Fibroblast of lung (primary cell): ENCODE measurements at regions not wholly inside any gene's neighbourhood (a gene's known extent, or its start where the extent isn't known, plus 50 kb on each side); places are given as distances from the start of the nearest gene placed in this dataset.

Experiments used
- DNase-seq, 2 donors: peaks; one replicate each; pipeline versions ENCODE4 v3.0.0 to v3.0.0-alpha.2; 2010; ENCODE audit warnings: low read depth in 2 of 2
- H2AFZ ChIP-seq: 2 replicates; pipeline ENCODE4 v1.5.1; 2012; ENCODE audit warnings: low read length, control low read depth, inconsistent platforms
- H3K27ac ChIP-seq: 2 replicates; pipeline ENCODE4 v1.5.1; 2011; ENCODE audit warnings: low read length, control low read depth; ENCODE audit not compliant: insufficient read depth
- H3K27me3 ChIP-seq: 2 replicates; pipeline ENCODE4 v1.5.1; 2011; ENCODE audit warnings: mild to moderate bottlenecking, low read length; ENCODE audit not compliant: control insufficient read depth, insufficient read depth
- H3K36me3 ChIP-seq: 2 replicates; pipeline ENCODE4 v1.5.1; 2011; ENCODE audit warnings: low read length; ENCODE audit not compliant: control insufficient read depth, insufficient read depth
- H3K4me1 ChIP-seq: 2 replicates; pipeline ENCODE4 v1.5.1; 2011; ENCODE audit warnings: low read length; ENCODE audit not compliant: control insufficient read depth, insufficient read depth; ENCODE audit errors: extremely low read depth
- H3K4me2 ChIP-seq: 2 replicates; pipeline ENCODE4 v1.5.1; 2011; ENCODE audit warnings: low read length, control low read depth; ENCODE audit not compliant: insufficient read depth; ENCODE audit errors: extremely low read depth
- H3K4me3 ChIP-seq, 4 experiments: fragments of 200-600 bp in 1 of 4; sonication (generic) in 1 of 4; replicated peaks in 1 of 4; 2 replicates each; pipeline ENCODE4 v1.5.1; 2011 to 2016; ENCODE audit warnings: low read length in 4 of 4, low read depth in 3 of 4, mild to moderate bottlenecking in 3 of 4, control low read depth in 2 of 4, inconsistent platforms in 1 of 4, mixed read lengths in 1 of 4; ENCODE audit not compliant: insufficient read depth in 1 of 4; ENCODE audit errors: control extremely low read depth in 1 of 4
- H3K79me2 ChIP-seq: 2 replicates; pipeline ENCODE4 v1.5.1; 2012; ENCODE audit warnings: mild to moderate bottlenecking, low read length, inconsistent platforms; ENCODE audit not compliant: control insufficient read depth, insufficient read depth
- H3K9ac ChIP-seq: 2 replicates; pipeline ENCODE4 v1.5.1; 2011; ENCODE audit warnings: mild to moderate bottlenecking, low read length, control low read depth; ENCODE audit not compliant: insufficient read depth
- H3K9me3 ChIP-seq: 2 replicates; pipeline ENCODE4 v1.5.1; 2012; ENCODE audit warnings: low read depth, low read length; ENCODE audit not compliant: control insufficient read depth, insufficient read depth
- H4K20me1 ChIP-seq: 2 replicates; pipeline ENCODE4 v1.5.1; 2011; ENCODE audit warnings: low read length; ENCODE audit not compliant: control insufficient read depth, insufficient read depth; ENCODE audit errors: extremely low read depth
- EZH2 ChIP-seq: IDR thresholded peaks from 2 replicates; pipeline ENCODE4 v1.5.1; 2012; ENCODE audit warnings: low read length, control low read depth, mild to moderate bottlenecking; ENCODE audit errors: missing control alignments
- TF ChIP-seq, protein P1 (sequence below), 2 donors: IDR thresholded peaks in 1 of 2; conservative IDR thresholded peaks in 1 of 2; 1 replicate in 1 of 2; 2 replicates in 1 of 2; pipeline ENCODE4 v1.5.1; 2011 to 2012; ENCODE audit warnings: low read length in 2 of 2, control low read depth in 1 of 2, inconsistent platforms in 1 of 2, low read depth in 1 of 2, mild to moderate bottlenecking in 1 of 2

DNA sequence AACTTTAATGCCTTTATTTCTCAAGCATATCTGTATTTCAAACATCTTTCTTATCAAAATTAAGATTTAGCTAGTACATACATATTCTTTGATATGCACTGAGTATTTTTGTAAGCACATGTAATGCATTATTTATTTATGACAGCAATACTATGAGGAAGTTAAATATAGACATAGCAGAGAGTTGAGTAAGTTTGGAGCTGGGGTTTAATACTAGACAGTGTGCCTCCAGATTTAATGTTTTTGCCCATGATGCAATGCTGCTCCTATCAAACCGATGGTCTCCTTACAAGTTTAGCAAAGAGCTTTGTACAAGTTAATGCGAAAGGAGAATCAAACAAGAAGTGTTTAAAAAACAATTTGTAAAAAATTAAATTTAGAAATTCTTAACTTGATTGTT is 826.6 kb upstream of the MGAT4C start:
- peak in 1 of 2 donors; percentile 24 for DNase-seq
- Histone ChIP-seq H3K9me3 (no peaks in the 10 kb centered on the region), H3K9ac (no peak overlapping the region), H3K4me1 (no peaks in the 10 kb centered on the region), H3K27me3 (no peaks in the 10 kb centered on the region), H3K79me2 (no peaks in the 10 kb centered on the region), H3K36me3 (no peaks in the 10 kb centered on the region), H4K20me1 (no peaks in the 10 kb centered on the region), H2AFZ (no peak overlapping the region), H3K27ac (no peak overlapping the region), H3K4me3 (no peak overlapping the region), H3K4me2 (no peak overlapping the region)
- TF ChIP-seq, protein P1, sequence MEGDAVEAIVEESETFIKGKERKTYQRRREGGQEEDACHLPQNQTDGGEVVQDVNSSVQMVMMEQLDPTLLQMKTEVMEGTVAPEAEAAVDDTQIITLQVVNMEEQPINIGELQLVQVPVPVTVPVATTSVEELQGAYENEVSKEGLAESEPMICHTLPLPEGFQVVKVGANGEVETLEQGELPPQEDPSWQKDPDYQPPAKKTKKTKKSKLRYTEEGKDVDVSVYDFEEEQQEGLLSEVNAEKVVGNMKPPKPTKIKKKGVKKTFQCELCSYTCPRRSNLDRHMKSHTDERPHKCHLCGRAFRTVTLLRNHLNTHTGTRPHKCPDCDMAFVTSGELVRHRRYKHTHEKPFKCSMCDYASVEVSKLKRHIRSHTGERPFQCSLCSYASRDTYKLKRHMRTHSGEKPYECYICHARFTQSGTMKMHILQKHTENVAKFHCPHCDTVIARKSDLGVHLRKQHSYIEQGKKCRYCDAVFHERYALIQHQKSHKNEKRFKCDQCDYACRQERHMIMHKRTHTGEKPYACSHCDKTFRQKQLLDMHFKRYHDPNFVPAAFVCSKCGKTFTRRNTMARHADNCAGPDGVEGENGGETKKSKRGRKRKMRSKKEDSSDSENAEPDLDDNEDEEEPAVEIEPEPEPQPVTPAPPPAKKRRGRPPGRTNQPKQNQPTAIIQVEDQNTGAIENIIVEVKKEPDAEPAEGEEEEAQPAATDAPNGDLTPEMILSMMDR (conservative IDR thresholded peaks at IDR 0.05 in 1 of 2, IDR thresholded peaks at IDR 0.05 in 1 of 2; ENCODE audit: low read depth in 1 of 2, low read length in 2 of 2) = no peak
- TF ChIP-seq EZH2 = no peak

DNA sequence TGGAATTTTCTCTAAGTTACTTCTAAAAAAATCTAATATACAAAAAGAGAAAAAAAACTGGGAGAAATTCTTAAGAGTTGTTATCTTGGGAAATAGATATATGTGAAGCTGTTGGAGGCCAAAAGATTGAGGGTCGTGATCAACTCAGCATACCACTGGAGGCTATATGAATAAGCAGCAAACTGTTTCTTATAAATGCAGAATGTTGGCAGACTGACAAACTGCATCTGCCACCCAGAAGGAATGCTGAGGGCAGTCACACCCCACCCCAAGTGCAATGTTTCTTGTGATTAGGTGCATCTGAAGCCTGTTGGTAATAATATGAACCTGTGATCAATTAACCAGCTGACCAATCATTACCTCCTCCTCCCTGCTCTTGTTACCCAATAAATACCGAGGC is 818.6 kb upstream of the MGAT4C start:
- Histone ChIP-seq H3K9me3 (no peaks in the 10 kb centered on the region), H3K27me3 (no peaks in the 10 kb centered on the region), H3K4me3 (no peak overlapping the region), H3K36me3 (no peaks in the 10 kb centered on the region), H2AFZ (no peak overlapping the region), H3K27ac (no peak overlapping the region), H3K4me1 (no peaks in the 10 kb centered on the region), H3K79me2 (no peaks in the 10 kb centered on the region), H4K20me1 (no peaks in the 10 kb centered on the region), H3K4me2 (no peak overlapping the region), H3K9ac (no peak overlapping the region)
- no peak for TF ChIP-seq EZH2
- TF ChIP-seq, protein P1 (conservative IDR thresholded peaks at IDR 0.05 in 1 of 2, IDR thresholded peaks at IDR 0.05 in 1 of 2; ENCODE audit: low read depth in 1 of 2, low read length in 2 of 2) = no peak
- DNase-seq = no peak

DNA sequence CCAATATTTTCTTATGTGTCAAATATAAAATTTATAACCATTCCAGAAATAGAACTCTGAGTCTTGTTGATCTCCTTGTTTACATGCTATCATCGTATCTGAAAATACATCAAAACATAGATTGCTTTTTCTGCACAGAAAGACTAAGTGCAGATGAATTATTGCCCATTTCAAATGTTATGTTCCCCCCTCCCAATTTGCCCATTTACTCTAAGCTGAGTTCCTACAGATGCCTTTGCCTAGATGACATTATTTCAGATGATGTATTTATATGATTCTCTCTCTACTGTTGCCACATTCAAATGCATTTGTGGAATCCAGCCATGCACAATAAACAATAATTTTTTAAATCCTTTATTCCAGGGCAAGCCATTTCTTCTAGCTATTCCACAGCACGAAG is 810.1 kb upstream of the MGAT4C start:
- no peaks in the 10 kb centered on the region for H3K79me2 ChIP-seq
- H3K27ac ChIP-seq = no peak overlapping the region
- peak in 1 of 2 donors; percentile 32 for DNase-seq
- H2AFZ ChIP-seq = no peak overlapping the region
- no peak overlapping the region for H3K4me2 ChIP-seq
- no peaks in the 10 kb centered on the region for H3K36me3 ChIP-seq
- TF ChIP-seq, protein P1 (conservative IDR thresholded peaks at IDR 0.05 in 1 of 2, IDR thresholded peaks at IDR 0.05 in 1 of 2; ENCODE audit: low read depth in 1 of 2, low read length in 2 of 2) = no peak
- no peak for TF ChIP-seq EZH2
- H3K4me3 ChIP-seq = no peak overlapping the region
- H4K20me1 ChIP-seq = no peaks in the 10 kb centered on the region
- H3K9me3 ChIP-seq = no peaks in the 10 kb centered on the region
- H3K4me1 ChIP-seq = no peaks in the 10 kb centered on the region
- no peaks in the 10 kb centered on the region for H3K27me3 ChIP-seq
- no peak overlapping the region for H3K9ac ChIP-seq
